ENCODE measurements at regions not wholly inside any gene's neighbourhood (a gene's known extent, or its start where the extent isn't known, plus 50 kb on each side); places are given as distances from the start of the nearest gene placed in this dataset.

- no peak for TF ChIP-seq CTCF (IDR thresholded peaks at IDR 0.05; ENCODE audit: low read depth, low read length, poor library complexity, severe bottlenecking)
- TF ChIP-seq EZH2phosphoT487 (IDR thresholded peaks at IDR 0.05; ENCODE audit: borderline replicate concordance, low read length): no peak
These were observed 53.1 kb upstream of the RC3H1 start for GRCh38 chr1:174075245-174075692.
